IMR-90 (cell line): ENCODE measurements at regions not wholly inside any gene's neighbourhood (a gene's known extent, or its start where the extent isn't known, plus 50 kb on each side); places are given as distances from the start of the nearest gene placed in this dataset.

Experiments used
- ATAC-seq: fragments of 200-7000 bp; cut with Tn5 transposase; 2 replicates; pipeline ENCODE4 v1.9.1; 2020; ENCODE audit warnings: low read depth, mild to moderate bottlenecking, moderate library complexity
- BruUV-seq: library from RNA; stranded (reverse); fragments of 400-500 nt; replicated peaks from 2 replicates; lab custom pipeline; 2021; lab: Mats Ljungman, UMichigan
- CTCF ChIA-PET: fragments of 300-600 bp; formaldehyde crosslinking; extraction: SDS; loops from one replicate; lab custom pipeline; 2021; ENCODE audit warnings: antibody characterized with exemption; lab: Yijun Ruan, JAX
- POLR2A ChIA-PET: fragments of 300-600 bp; sonication (Branson Sonifier 250); formaldehyde crosslinking; loops from one replicate; lab custom pipeline; 2022; ENCODE audit warnings: antibody characterized with exemption; ENCODE audit not compliant: unreplicated experiment; lab: Charles Lee
- DNase-seq: peaks from one replicate; pipeline ENCODE4 v3.0.0; 2013
- H2AFZ ChIP-seq: replicated peaks from 2 replicates; pipeline ENCODE3; 2013; ENCODE audit warnings: low read length, mild to moderate bottlenecking; ENCODE audit not compliant: poor library complexity
- H2AK5ac ChIP-seq: 2 replicates; pipeline ENCODE4 v1.6.1; 2013; ENCODE audit warnings: low read depth, low read length, inconsistent platforms
- H2AK9ac ChIP-seq: replicated peaks from 2 replicates; pipeline ENCODE3; 2013; ENCODE audit warnings: mild to moderate bottlenecking, low read depth, low read length, moderate library complexity; ENCODE audit not compliant: poor library complexity
- H2BK120ac ChIP-seq: 2 replicates; pipeline ENCODE4 v1.6.1; 2013; ENCODE audit warnings: low read depth, low read length, inconsistent platforms
- H2BK15ac ChIP-seq: 3 replicates; pipeline ENCODE4 v1.6.1; 2013; ENCODE audit warnings: low read depth, low read length, inconsistent platforms
- H2BK20ac ChIP-seq: 2 replicates; pipeline ENCODE4 v1.6.1; 2013; ENCODE audit warnings: low read depth, mild to moderate bottlenecking, inconsistent platforms, low read length, moderate library complexity
- H2BK5ac ChIP-seq: 2 replicates; pipeline ENCODE4 v1.6.1; 2013; ENCODE audit warnings: mild to moderate bottlenecking, low read depth, low read length, inconsistent platforms; ENCODE audit not compliant: poor library complexity, severe bottlenecking
- H3K14ac ChIP-seq: replicated peaks from 2 replicates; pipeline ENCODE4 v1.6.1; 2013; ENCODE audit warnings: low read depth, low read length, inconsistent platforms
- H3K18ac ChIP-seq: 2 replicates; pipeline ENCODE4 v1.6.1; 2013; ENCODE audit warnings: low read depth, low read length, control low read depth
- H3K23ac ChIP-seq: 2 replicates; pipeline ENCODE4 v1.6.1; 2013; ENCODE audit warnings: low read depth, low read length, inconsistent platforms
- H3K27ac ChIP-seq: 2 replicates; pipeline ENCODE4 v1.5.1; 2013; ENCODE audit warnings: mild to moderate bottlenecking, control low read depth, low read length; ENCODE audit not compliant: insufficient read depth
- H3K27me3 ChIP-seq: 2 replicates; pipeline ENCODE4 v1.6.1; 2013; ENCODE audit warnings: low read length; ENCODE audit not compliant: control insufficient read depth, insufficient read depth
- H3K36me3 ChIP-seq: 2 replicates; pipeline ENCODE4 v1.6.1; 2013; ENCODE audit warnings: low read length, mixed read lengths; ENCODE audit not compliant: control insufficient read depth, insufficient read depth
- H3K4ac ChIP-seq: 2 replicates; pipeline ENCODE4 v1.6.1; 2013; ENCODE audit warnings: low read depth, low read length, inconsistent platforms
- H3K4me1 ChIP-seq: 2 replicates; pipeline ENCODE4 v1.6.1; 2013; ENCODE audit warnings: low read length, mixed read lengths; ENCODE audit not compliant: control insufficient read depth, insufficient read depth
- H3K4me2 ChIP-seq: 2 replicates; pipeline ENCODE4 v1.6.1; 2013; ENCODE audit warnings: low read depth, mild to moderate bottlenecking, control low read depth, low read length, moderate library complexity
- H3K4me3 ChIP-seq: 2 replicates; pipeline ENCODE4 v1.5.1; 2013; ENCODE audit warnings: low read depth, mild to moderate bottlenecking, control low read depth, low read length, moderate library complexity; ENCODE audit not compliant: insufficient read depth
- H3K56ac ChIP-seq: 2 replicates; pipeline ENCODE4 v1.6.1; 2013; ENCODE audit warnings: low read length, inconsistent platforms; ENCODE audit not compliant: insufficient read depth; ENCODE audit errors: extremely low read depth
- H3K79me1 ChIP-seq, 2 experiments: 2 replicates each; pipeline ENCODE4 v1.6.1; 2013; ENCODE audit warnings: low read length in 2 of 2, inconsistent platforms in 1 of 2, low read depth in 1 of 2
- H3K9ac ChIP-seq: 2 replicates; pipeline ENCODE4 v1.6.1; 2013; ENCODE audit warnings: low read depth, low read length, control low read depth
- H3K9me1 ChIP-seq: 2 replicates; pipeline ENCODE4 v1.6.1; 2013; ENCODE audit warnings: low read length, inconsistent platforms; ENCODE audit not compliant: insufficient read depth
- H3K9me3 ChIP-seq: 2 replicates; pipeline ENCODE4 v1.6.1; 2013; ENCODE audit warnings: low read length; ENCODE audit not compliant: control insufficient read depth, insufficient read depth
- H4K20me1 ChIP-seq: 2 replicates; pipeline ENCODE4 v1.6.1; 2013; ENCODE audit warnings: low read length, inconsistent platforms; ENCODE audit not compliant: insufficient read depth
- H4K5ac ChIP-seq: 2 replicates; pipeline ENCODE4 v1.6.1; 2013; ENCODE audit warnings: mild to moderate bottlenecking, low read depth, low read length, control low read depth
- H4K8ac ChIP-seq, 2 experiments: 2 replicates each; pipeline ENCODE4 v1.6.1; 2013; ENCODE audit warnings: low read depth in 2 of 2, low read length in 2 of 2, control low read depth in 1 of 2, inconsistent platforms in 1 of 2
- H4K91ac ChIP-seq: 2 replicates; pipeline ENCODE4 v1.6.1; 2013; ENCODE audit warnings: low read depth, low read length, inconsistent platforms; ENCODE audit not compliant: insufficient read depth
- BHLHE40 ChIP-seq: fragments of 150-350 bp; IDR thresholded peaks from 2 replicates; pipeline ENCODE4 v1.6.1; 2016; ENCODE audit warnings: mild to moderate bottlenecking, low read depth, low read length
- CEBPB ChIP-seq: IDR thresholded peaks from 2 replicates; pipeline ENCODE4 v1.6.1; 2012; ENCODE audit warnings: low read depth, low read length, improper control_type of control experiment
- CHD1 ChIP-seq: IDR thresholded peaks from 2 replicates; pipeline ENCODE4 v1.6.1; 2012; ENCODE audit warnings: low read depth, low read length, improper control_type of control experiment
- CTCF ChIP-seq: conservative IDR thresholded peaks from 2 replicates; pipeline ENCODE4 v1.5.1; 2012; ENCODE audit warnings: mild to moderate bottlenecking, low read depth, low read length, improper control_type of control experiment
- ELK1 ChIP-seq: fragments of 150-350 bp; IDR thresholded peaks from 2 replicates; pipeline ENCODE4 v1.6.1; 2016; ENCODE audit warnings: low read depth, mild to moderate bottlenecking, low read length, moderate library complexity, borderline replicate concordance
- FOS ChIP-seq: fragments of 150-350 bp; IDR thresholded peaks from 2 replicates; pipeline ENCODE4 v1.6.1; 2016; ENCODE audit warnings: low read depth, low read length
- MAZ ChIP-seq: IDR thresholded peaks from 2 replicates; pipeline ENCODE4 v1.6.1; 2012; ENCODE audit warnings: low read depth, mild to moderate bottlenecking, low read length, improper control_type of control experiment, moderate library complexity, borderline replicate concordance
- MXI1 ChIP-seq: IDR thresholded peaks from 2 replicates; pipeline ENCODE4 v1.6.1; 2012; ENCODE audit warnings: low read depth, mild to moderate bottlenecking, low read length, moderate library complexity, borderline replicate concordance
- NFE2L2 ChIP-seq: fragments of 150-350 bp; IDR thresholded peaks from 2 replicates; pipeline ENCODE4 v1.6.1; 2016; ENCODE audit warnings: low read depth, mild to moderate bottlenecking, low read length
- POLR2A ChIP-seq: IDR thresholded peaks from 2 replicates; pipeline ENCODE4 v1.6.1; 2012; ENCODE audit warnings: mild to moderate bottlenecking, low read depth, low read length
- RAD21 ChIP-seq: IDR thresholded peaks from 2 replicates; pipeline ENCODE4 v1.6.1; 2012; ENCODE audit warnings: low read length, improper control_type of control experiment
- RCOR1 ChIP-seq: IDR thresholded peaks from 2 replicates; pipeline ENCODE4 v1.6.1; 2012; ENCODE audit warnings: mild to moderate bottlenecking, low read length, improper control_type of control experiment; ENCODE audit not compliant: insufficient replicate concordance
- RFX5 ChIP-seq: IDR thresholded peaks from 2 replicates; pipeline ENCODE4 v1.8.0; 2012; ENCODE audit warnings: low read depth, mild to moderate bottlenecking, low read length, moderate library complexity
- SMC3 ChIP-seq: fragments of 150-350 bp; IDR thresholded peaks from 2 replicates; pipeline ENCODE4 v1.6.1; 2016; ENCODE audit warnings: low read depth, mild to moderate bottlenecking, antibody characterized with exemption, low read length, moderate library complexity
- USF2 ChIP-seq: fragments of 150-350 bp; IDR thresholded peaks from 2 replicates; pipeline ENCODE4 v1.6.1; 2017; ENCODE audit warnings: mild to moderate bottlenecking, antibody characterized with exemption, low read length, low read depth
- WGBS, 2 experiments: methylation state at CpG; one replicate each; pipeline versions ENCODE4 v1.1.5 to v1.1.7; 2013; ENCODE audit warnings: missing lambda C conversion rate in 2 of 2; ENCODE audit not compliant: insufficient read length in 1 of 2; ENCODE audit errors: extremely low coverage in 2 of 2; 5-methylcytosine and 5-hydroxymethylcytosine counted together
- dilution Hi-C: fragments of 300-500 bp; cut with HindIII; formaldehyde crosslinking; loops from one replicate; pipeline ENCODE4 v1.14.3; 2018; ENCODE audit warnings: low sequenced_read_pairs; ENCODE audit not compliant: unreplicated experiment
- in situ Hi-C: fragments of 300-500 bp; cut with MboI; formaldehyde crosslinking; loops from 3 replicates; pipeline ENCODE4 v1.14.3; 2019; ENCODE audit warnings: low sequenced_read_pairs, inconsistent platforms, mixed read lengths
- intact Hi-C: fragments of 100-400 bp; cut with micrococcal nuclease; formaldehyde crosslinking; loops from 2 replicates; pipeline ENCODE4 v1.10.0; 2022

- Histone ChIP-seq H4K91ac (no peak overlapping the region), H3K4me2 (no peak overlapping the region), H2BK15ac (no peak overlapping the region), H3K9me1 (no peaks in the 10 kb centered on the region), H3K9ac (no peak overlapping the region), H2AK9ac (no peak overlapping the region), H2AFZ (no peak overlapping the region), H3K27ac (no peak overlapping the region), H2BK20ac (no peak overlapping the region), H4K5ac (no peak overlapping the region), H4K8ac (no peak overlapping the region), H3K23ac (no peak overlapping the region), H2AK5ac (no peak overlapping the region), H3K56ac (no peak overlapping the region), H2BK120ac (no peak overlapping the region), H3K27me3 (no peaks in the 10 kb centered on the region), H3K14ac (no peak overlapping the region), H3K79me1 (no peaks in the 10 kb centered on the region), H3K4ac (no peak overlapping the region), H3K36me3 (no peaks in the 10 kb centered on the region), H3K18ac (no peak overlapping the region), H3K4me1 (no peaks in the 10 kb centered on the region), H4K20me1 (no peaks in the 10 kb centered on the region), H2BK5ac (no peak overlapping the region), H3K9me3 (no peaks in the 10 kb centered on the region), H3K4me3 (no peak overlapping the region)
- ATAC-seq (no peak), DNase-seq (no peak)
- WGBS, 2 experiments, result no CpG with 5 or more reads among the region's 1 CpG
- in situ Hi-C loops, result no loop called here
- BruUV-seq, result no TSS peak
- ChIA-PET POLR2A (no interaction called here), CTCF (no interaction called here)
- dilution Hi-C loops, result no loop called here
- intact Hi-C loops, result no loop called here
- TF ChIP-seq BHLHE40 (no peak), ELK1 (no peak), CEBPB (no peak), CTCF (no peak), NFE2L2 (no peak), MAZ (no peak), MXI1 (no peak), CHD1 (no peak), RAD21 (no peak), SMC3 (no peak), POLR2A (no peak), RCOR1 (no peak), USF2 (no peak), RFX5 (no peak), FOS (no peak)
Measured at GRCh38 chr15:91635641-91636040, 217.9 kb upstream of the SLCO3A1 start.
